Astrocyte of the cerebellum (primary cell): ENCODE measurements at regions not wholly inside any gene's neighbourhood (a gene's known extent, or its start where the extent isn't known, plus 50 kb on each side); places are given as distances from the start of the nearest gene placed in this dataset.
A peak's percentile ranks its signal among the peaks of the same experiment; 100 is the strongest.
"Not testable (repeated sequence)": the region's sequence is repeated elsewhere in the genome, so short reads cannot be mapped to it uniquely, and the experiment has no call there.

Experiments used
- DNase-seq: peaks from one replicate; pipeline ENCODE4 v3.0.0-alpha.2; 2011; ENCODE audit warnings: low read depth
- H3K4me3 ChIP-seq: 2 replicates; pipeline ENCODE4 v1.5.1; 2011; ENCODE audit warnings: mild to moderate bottlenecking, low read depth, low read length, moderate library complexity
- in situ Hi-C: cut with HindIII; loops from 2 replicates; pipeline ENCODE4 v1.10.0; 2017; ENCODE audit warnings: low sequenced_read_pairs
- TF ChIP-seq, protein P1 (sequence below): IDR thresholded peaks from 2 replicates; pipeline ENCODE4 v1.5.1; 2012; ENCODE audit warnings: low read length, low read depth, moderate library complexity, mild to moderate bottlenecking; ENCODE audit errors: missing control alignments

DNA sequence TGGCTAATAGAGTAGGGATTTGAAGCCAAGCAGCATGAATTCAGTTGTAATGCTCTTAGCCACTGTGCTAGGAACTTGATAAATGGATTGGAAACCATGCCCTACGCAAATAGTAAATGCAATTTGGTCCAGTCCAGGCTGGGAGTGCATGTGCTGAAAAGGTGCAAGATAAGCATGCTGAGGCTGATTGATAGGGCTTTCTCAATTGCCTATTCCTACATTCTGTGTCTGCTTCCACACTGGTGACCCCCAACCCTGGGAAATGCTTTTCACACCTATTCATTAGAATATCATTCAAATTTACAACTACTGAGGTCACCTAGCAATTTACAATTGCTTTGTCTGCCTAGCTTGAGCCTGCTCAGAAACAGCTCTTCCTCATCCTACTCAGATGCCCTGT is 84.7 kb upstream of the SLC25A36 start:
- in situ Hi-C loops: loop anchor here (25.0 kb wide), 1 partner anchor 1270 kb away; no protein-coding TSS in a partner anchor
- no peak for DNase-seq
- H3K4me3 ChIP-seq: no peak overlapping the region
- TF ChIP-seq, protein P1, sequence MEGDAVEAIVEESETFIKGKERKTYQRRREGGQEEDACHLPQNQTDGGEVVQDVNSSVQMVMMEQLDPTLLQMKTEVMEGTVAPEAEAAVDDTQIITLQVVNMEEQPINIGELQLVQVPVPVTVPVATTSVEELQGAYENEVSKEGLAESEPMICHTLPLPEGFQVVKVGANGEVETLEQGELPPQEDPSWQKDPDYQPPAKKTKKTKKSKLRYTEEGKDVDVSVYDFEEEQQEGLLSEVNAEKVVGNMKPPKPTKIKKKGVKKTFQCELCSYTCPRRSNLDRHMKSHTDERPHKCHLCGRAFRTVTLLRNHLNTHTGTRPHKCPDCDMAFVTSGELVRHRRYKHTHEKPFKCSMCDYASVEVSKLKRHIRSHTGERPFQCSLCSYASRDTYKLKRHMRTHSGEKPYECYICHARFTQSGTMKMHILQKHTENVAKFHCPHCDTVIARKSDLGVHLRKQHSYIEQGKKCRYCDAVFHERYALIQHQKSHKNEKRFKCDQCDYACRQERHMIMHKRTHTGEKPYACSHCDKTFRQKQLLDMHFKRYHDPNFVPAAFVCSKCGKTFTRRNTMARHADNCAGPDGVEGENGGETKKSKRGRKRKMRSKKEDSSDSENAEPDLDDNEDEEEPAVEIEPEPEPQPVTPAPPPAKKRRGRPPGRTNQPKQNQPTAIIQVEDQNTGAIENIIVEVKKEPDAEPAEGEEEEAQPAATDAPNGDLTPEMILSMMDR: no peak

DNA sequence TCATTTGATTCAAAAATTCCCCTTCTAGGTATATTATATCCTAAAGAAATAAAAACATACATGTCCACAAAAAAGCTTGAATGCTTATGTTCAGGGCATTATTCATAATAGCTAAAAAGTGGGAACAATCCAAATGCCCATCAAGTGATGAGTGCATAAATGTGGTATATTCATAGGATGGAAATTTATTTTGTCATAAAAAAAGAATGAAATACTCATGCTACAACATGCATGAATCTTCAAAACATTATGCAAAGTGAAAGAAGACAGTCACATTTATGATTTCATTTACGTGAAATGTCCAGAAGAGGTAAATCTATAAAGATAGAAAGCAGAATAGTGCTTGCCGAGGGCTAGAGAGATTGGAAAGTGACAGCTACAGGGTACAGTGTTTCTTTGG is 83.6 kb upstream of the SLC25A36 start:
- in situ Hi-C loops: loop anchor here (25.0 kb wide), 1 partner anchor 1271 kb away; no protein-coding TSS in a partner anchor
- no peak overlapping the region for H3K4me3 ChIP-seq
- TF ChIP-seq, protein P1: no peak
- no peak for DNase-seq

DNA sequence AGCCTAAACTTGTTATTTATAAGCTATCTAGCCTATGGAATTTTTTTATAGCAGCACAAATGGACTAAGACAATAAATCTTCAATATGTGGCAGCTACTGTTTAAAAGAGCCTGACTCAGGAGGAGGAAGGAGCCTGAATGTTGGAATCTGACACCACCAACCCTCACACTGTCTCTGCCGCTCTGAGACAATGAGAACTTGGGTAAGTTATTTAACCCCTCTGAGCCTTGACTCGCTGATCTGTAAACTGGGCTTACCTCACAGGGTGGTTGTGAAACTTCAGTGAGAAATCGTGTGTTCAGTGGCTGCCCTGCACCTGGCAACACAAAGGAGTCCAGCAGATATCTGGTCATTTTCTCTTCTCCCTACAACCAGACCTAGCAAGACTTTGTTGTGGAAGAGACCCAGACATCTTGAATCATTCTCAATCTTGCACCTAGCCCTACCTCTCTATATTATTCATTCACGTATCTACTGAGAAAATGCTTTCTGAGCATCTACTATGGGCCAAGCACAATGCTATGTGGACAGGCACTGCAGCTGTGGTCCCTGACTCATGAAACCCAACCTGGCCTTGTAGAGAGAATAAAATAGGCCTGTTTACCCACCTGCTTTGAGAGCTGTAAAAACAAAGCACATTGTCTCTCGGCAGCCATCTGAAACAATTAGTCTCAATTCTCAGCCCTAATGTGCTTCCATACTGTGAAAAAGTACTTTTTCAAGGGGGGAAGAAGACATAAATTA is 81.9 kb upstream of the SLC25A36 start:
- DNase-seq: no peak
- TF ChIP-seq, protein P1: no peak

DNA sequence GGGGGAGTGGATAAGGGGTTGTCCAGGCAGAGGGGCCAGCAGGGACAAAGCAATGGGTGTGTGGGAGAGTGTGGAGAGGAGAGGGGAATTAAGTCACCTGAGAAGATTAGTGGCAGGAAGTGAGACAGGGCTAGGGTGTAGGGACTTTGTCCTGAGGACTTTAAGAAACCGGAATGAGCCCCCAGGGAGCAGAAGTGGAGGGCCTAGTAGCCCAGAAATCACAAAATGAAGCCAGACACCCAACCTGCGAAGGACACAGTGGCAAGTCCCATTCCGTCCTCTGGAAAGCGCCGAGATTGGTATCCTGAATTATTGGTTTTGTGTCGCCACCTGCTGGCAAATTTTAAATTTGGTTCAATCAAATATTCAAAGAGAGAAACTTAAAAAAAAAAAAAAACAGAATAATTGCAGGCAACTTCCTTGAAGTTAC is 78.0 kb upstream of the SLC25A36 start:
- H3K4me3 ChIP-seq: no peak overlapping the region
- in situ Hi-C loops: loop anchor here (25.0 kb wide), 1 partner anchor 1276 kb away; no protein-coding TSS in a partner anchor
- TF ChIP-seq, protein P1: peak; percentile 42
- peak; percentile 35 for DNase-seq

More for the DNA sequence above, 81.9 kb upstream of the SLC25A36 start:
- in situ Hi-C loops: loop anchor here (25.0 kb wide), 1 partner anchor 1272 kb away; no protein-coding TSS in a partner anchor
- H3K4me3 ChIP-seq: no peak overlapping the region

DNA sequence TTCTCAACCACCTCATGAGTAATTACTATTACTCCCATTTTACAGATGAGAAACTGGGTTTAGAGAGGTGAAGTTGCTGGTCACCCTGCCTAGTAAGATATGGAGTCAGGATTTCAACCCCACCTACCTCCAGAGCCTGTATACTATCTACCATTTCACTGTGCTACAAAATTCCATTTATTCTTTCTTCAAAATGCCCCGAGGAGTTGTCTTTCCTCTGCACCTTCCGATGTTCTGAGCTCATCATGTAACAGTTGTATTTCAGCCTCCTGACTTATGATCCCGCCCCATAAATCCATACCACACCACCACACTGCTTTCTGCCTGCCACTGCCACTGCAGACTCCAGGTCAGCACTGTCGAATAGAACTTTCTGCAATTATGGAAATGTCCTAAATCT is 71.3 kb upstream of the SLC25A36 start:
- H3K4me3 ChIP-seq: no peak overlapping the region
- TF ChIP-seq, protein P1: no peak
- DNase-seq: no peak
- in situ Hi-C loops: loop anchor here (25.0 kb wide), 1 partner anchor 1283 kb away; no protein-coding TSS in a partner anchor

DNA sequence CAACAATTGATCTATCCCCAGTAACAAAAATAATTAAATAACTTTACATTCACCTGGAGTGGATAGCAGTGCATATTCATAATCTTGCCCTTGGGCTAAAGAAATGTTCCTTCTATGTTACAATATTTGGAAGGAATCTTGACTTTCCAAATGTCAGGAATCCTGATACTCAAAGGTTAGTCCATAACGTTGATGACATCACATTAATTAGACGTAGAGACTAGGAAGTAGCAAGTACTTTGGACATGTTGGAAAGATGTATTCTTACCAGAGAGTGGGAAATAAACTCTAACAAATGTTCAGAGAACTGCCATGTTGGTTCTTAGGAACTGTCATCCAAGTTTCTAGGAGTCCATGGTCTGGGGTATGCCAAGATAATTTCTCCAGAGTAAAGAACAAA is 70.6 kb upstream of the SLC25A36 start:
- no peak overlapping the region for H3K4me3 ChIP-seq
- no peak for DNase-seq
- TF ChIP-seq, protein P1: no peak
- in situ Hi-C loops: loop anchor here (25.0 kb wide), 1 partner anchor 1284 kb away; no protein-coding TSS in a partner anchor

DNA sequence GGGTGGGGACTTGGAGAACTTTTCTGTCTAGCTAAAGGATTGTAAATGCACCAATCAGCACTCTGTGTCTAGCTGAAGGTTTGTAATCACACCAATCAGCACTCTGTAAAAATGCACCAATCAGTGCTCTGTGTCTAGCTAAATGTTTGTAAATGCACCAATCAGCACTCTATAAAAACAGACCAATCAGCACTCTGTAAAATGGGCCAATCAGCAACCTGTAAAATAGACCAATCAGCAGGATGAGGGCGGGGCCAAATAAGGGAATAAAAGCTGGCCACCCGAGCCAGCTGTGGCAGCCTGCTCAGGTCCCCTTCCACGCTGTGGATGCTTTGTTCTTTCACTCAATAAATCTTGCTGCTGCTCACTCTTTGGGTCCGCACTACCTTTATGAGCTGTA is 69.5 kb upstream of the SLC25A36 start:
- H3K4me3 ChIP-seq, DNase-seq: not testable (repeated sequence)
- in situ Hi-C loops: loop anchor here (25.0 kb wide), 1 partner anchor 1285 kb away; no protein-coding TSS in a partner anchor
